SK-N-SH treated with all-trans-retinoic acid at 6 μM for 48 hours (cell line): ENCODE measurements at regions not wholly inside any gene's neighbourhood (a gene's known extent, or its start where the extent isn't known, plus 50 kb on each side); places are given as distances from the start of the nearest gene placed in this dataset.
A peak's percentile ranks its signal among the peaks of the same experiment; 100 is the strongest.

ENCODE experiments used
- ATAC-seq: fragments of 200-7000 bp; cut with Tn5 transposase; 3 replicates; pipeline ENCODE4 v1.9.1; 2020; ENCODE audit warnings: mild to moderate bottlenecking, moderate library complexity
- ARNTL ChIP-seq: fragments of 450-650 bp; formaldehyde crosslinking; IDR thresholded peaks from 2 replicates; pipeline ENCODE4 v1.5.0; 2020; ENCODE audit warnings: low read depth, mild to moderate bottlenecking, moderate library complexity, borderline replicate concordance
- CSDC2 ChIP-seq: fragments of 250-450 bp; sonication (Bioruptor Pico); IDR thresholded peaks from 2 replicates; pipeline ENCODE4 v1.5.0; 2020; ENCODE audit warnings: mild to moderate bottlenecking, moderate library complexity
- ISL1 ChIP-seq: fragments of 250-450 bp; sonication (Bioruptor Pico); IDR thresholded peaks from 2 replicates; pipeline ENCODE4 v2.1.2; 2022; ENCODE audit warnings: mild to moderate bottlenecking, moderate library complexity
- OSR1 ChIP-seq: fragments of 250-450 bp; sonication (Bioruptor Pico); IDR thresholded peaks from 2 replicates; pipeline ENCODE4 v1.8.0; 2022; ENCODE audit warnings: moderate library complexity, mild to moderate bottlenecking, inconsistent platforms
- PPARA ChIP-seq: fragments of 250-450 bp; sonication (Bioruptor Pico); IDR thresholded peaks from 2 replicates; pipeline ENCODE4 v1.5.0; 2020; ENCODE audit warnings: mild to moderate bottlenecking, borderline replicate concordance
- RARB ChIP-seq: fragments of 250-450 bp; sonication (Bioruptor Pico); IDR thresholded peaks from 2 replicates; pipeline ENCODE4 v1.8.0; 2021; ENCODE audit warnings: mild to moderate bottlenecking, moderate library complexity
- TCF4 ChIP-seq: fragments of 250-450 bp; sonication (Bioruptor Pico); IDR thresholded peaks from 2 replicates; pipeline ENCODE4 v1.8.0; 2021; ENCODE audit warnings: mild to moderate bottlenecking, moderate library complexity, borderline replicate concordance
- TOX ChIP-seq: fragments of 250-450 bp; sonication (Bioruptor Pico); IDR thresholded peaks from 2 replicates; pipeline ENCODE4 v1.8.0; 2021; ENCODE audit warnings: mild to moderate bottlenecking, moderate library complexity, borderline replicate concordance
- ZC3H10 ChIP-seq: fragments of 250-450 bp; sonication (Bioruptor Pico); IDR thresholded peaks from 2 replicates; pipeline ENCODE4 v1.5.1; 2021; ENCODE audit warnings: mild to moderate bottlenecking, moderate library complexity
- ZFP3 ChIP-seq: fragments of 250-450 bp; sonication (Bioruptor Pico); IDR thresholded peaks from 2 replicates; pipeline ENCODE4 v1.5.0; 2020; ENCODE audit warnings: mild to moderate bottlenecking, moderate library complexity
- ZFP30 ChIP-seq: fragments of 450-650 bp; formaldehyde crosslinking; IDR thresholded peaks from 2 replicates; pipeline ENCODE4 v1.5.0; 2022; ENCODE audit warnings: mild to moderate bottlenecking, moderate library complexity
- ZNF565 ChIP-seq: fragments of 450-650 bp; formaldehyde crosslinking; conservative IDR thresholded peaks from 2 replicates; pipeline ENCODE4 v1.5.0; 2020; ENCODE audit warnings: low read depth, mild to moderate bottlenecking, moderate library complexity
- ZNF70 ChIP-seq: fragments of 450-650 bp; formaldehyde crosslinking; IDR thresholded peaks from 2 replicates; pipeline ENCODE4 v1.5.0; 2020; ENCODE audit warnings: mild to moderate bottlenecking, moderate library complexity
- ZNF8 ChIP-seq: fragments of 450-650 bp; formaldehyde crosslinking; IDR thresholded peaks from 2 replicates; pipeline ENCODE4 v1.5.0; 2020; ENCODE audit warnings: mild to moderate bottlenecking, moderate library complexity
- TF ChIP-seq, protein P1 (sequence below): fragments of 250-450 bp; sonication (Bioruptor Pico); IDR thresholded peaks from 2 replicates; pipeline ENCODE4 v1.5.0; 2020; ENCODE audit warnings: mild to moderate bottlenecking, moderate library complexity
- TF ChIP-seq, protein P2 (sequence below): fragments of 250-450 bp; sonication (Bioruptor Pico); IDR thresholded peaks from 2 replicates; pipeline ENCODE4 v1.8.0; 2020; ENCODE audit warnings: mild to moderate bottlenecking, moderate library complexity, borderline replicate concordance
- TF ChIP-seq, protein P3 (sequence below): fragments of 250-450 bp; sonication (Bioruptor Pico); IDR thresholded peaks from 2 replicates; pipeline ENCODE4 v1.5.1; 2021; ENCODE audit warnings: mild to moderate bottlenecking, moderate library complexity
- TF ChIP-seq, protein P4 (sequence below): fragments of 250-450 bp; sonication (Bioruptor Pico); IDR thresholded peaks from 2 replicates; pipeline ENCODE4 v1.8.0; 2021; ENCODE audit warnings: low read depth, mild to moderate bottlenecking, moderate library complexity, borderline replicate concordance
- TF ChIP-seq, protein P5 (sequence below): fragments of 250-450 bp; sonication (Bioruptor Pico); IDR thresholded peaks from 2 replicates; pipeline ENCODE4 v1.5.1; 2020; ENCODE audit warnings: low read depth, mild to moderate bottlenecking, moderate library complexity

DNA sequence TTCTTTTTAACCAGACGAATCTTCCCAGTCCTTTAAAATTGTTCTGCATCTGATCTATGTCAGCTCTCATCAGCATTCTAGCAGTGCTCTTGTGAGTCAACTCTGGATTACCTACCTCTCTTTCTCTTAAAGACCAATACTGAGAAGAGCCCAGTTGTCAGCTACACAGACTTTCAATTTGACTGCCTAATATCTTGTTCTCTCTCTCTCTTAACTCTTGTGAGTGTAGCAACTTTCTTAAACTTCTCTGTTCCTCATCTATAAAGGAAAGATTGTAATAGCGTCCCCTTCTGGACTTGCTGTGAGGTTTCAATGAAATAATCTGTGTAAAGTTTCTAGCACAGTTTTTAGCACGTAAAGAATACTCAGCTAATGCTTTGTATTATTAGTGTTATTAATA lies 499.3 kb upstream of the ADAMTS5 start:
- TF ChIP-seq ZNF8, result no peak
- TF ChIP-seq OSR1 (CRISPR knock-in tag), result no peak
- TF ChIP-seq, protein P1, sequence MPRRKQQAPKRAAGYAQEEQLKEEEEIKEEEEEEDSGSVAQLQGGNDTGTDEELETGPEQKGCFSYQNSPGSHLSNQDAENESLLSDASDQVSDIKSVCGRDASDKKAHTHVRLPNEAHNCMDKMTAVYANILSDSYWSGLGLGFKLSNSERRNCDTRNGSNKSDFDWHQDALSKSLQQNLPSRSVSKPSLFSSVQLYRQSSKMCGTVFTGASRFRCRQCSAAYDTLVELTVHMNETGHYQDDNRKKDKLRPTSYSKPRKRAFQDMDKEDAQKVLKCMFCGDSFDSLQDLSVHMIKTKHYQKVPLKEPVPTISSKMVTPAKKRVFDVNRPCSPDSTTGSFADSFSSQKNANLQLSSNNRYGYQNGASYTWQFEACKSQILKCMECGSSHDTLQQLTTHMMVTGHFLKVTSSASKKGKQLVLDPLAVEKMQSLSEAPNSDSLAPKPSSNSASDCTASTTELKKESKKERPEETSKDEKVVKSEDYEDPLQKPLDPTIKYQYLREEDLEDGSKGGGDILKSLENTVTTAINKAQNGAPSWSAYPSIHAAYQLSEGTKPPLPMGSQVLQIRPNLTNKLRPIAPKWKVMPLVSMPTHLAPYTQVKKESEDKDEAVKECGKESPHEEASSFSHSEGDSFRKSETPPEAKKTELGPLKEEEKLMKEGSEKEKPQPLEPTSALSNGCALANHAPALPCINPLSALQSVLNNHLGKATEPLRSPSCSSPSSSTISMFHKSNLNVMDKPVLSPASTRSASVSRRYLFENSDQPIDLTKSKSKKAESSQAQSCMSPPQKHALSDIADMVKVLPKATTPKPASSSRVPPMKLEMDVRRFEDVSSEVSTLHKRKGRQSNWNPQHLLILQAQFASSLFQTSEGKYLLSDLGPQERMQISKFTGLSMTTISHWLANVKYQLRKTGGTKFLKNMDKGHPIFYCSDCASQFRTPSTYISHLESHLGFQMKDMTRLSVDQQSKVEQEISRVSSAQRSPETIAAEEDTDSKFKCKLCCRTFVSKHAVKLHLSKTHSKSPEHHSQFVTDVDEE (CRISPR knock-in tag), result no peak
- TF ChIP-seq TOX, result no peak
- no peak for TF ChIP-seq RARB (CRISPR knock-in tag)
- TF ChIP-seq CSDC2 (CRISPR knock-in tag), result no peak
- TF ChIP-seq, protein P2, sequence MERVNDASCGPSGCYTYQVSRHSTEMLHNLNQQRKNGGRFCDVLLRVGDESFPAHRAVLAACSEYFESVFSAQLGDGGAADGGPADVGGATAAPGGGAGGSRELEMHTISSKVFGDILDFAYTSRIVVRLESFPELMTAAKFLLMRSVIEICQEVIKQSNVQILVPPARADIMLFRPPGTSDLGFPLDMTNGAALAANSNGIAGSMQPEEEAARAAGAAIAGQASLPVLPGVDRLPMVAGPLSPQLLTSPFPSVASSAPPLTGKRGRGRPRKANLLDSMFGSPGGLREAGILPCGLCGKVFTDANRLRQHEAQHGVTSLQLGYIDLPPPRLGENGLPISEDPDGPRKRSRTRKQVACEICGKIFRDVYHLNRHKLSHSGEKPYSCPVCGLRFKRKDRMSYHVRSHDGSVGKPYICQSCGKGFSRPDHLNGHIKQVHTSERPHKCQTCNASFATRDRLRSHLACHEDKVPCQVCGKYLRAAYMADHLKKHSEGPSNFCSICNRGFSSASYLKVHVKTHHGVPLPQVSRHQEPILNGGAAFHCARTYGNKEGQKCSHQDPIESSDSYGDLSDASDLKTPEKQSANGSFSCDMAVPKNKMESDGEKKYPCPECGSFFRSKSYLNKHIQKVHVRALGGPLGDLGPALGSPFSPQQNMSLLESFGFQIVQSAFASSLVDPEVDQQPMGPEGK (CRISPR knock-in tag), result no peak
- TF ChIP-seq PPARA (CRISPR knock-in tag), result no peak
- no peak for TF ChIP-seq ZNF70 (CRISPR knock-in tag)
- TF ChIP-seq TCF4 (CRISPR knock-in tag), result no peak
- TF ChIP-seq, protein P3, sequence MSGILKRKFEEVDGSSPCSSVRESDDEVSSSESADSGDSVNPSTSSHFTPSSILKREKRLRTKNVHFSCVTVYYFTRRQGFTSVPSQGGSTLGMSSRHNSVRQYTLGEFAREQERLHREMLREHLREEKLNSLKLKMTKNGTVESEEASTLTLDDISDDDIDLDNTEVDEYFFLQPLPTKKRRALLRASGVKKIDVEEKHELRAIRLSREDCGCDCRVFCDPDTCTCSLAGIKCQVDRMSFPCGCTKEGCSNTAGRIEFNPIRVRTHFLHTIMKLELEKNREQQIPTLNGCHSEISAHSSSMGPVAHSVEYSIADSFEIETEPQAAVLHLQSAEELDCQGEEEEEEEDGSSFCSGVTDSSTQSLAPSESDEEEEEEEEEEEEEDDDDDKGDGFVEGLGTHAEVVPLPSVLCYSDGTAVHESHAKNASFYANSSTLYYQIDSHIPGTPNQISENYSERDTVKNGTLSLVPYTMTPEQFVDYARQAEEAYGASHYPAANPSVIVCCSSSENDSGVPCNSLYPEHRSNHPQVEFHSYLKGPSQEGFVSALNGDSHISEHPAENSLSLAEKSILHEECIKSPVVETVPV, result no peak
- ATAC-seq, result no peak

DNA sequence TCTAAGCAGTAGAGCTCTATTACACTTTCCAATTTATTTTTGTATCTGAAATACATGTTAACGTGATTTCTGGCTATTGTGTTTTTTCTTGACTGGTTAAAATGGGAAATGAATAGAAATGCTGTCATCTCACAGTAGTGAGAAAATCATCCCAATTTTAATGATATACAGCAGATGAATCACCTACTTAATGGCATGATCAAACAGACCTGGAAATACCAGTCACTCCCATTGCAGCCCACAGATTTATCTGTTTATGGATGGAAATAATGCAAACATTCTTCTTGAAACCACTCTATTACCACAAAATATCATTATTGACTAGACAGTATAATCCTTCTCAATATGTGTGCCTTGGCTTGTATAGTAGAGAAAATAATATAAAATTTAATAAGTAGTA lies 497.8 kb upstream of the ADAMTS5 start:
- TF ChIP-seq, protein P4, sequence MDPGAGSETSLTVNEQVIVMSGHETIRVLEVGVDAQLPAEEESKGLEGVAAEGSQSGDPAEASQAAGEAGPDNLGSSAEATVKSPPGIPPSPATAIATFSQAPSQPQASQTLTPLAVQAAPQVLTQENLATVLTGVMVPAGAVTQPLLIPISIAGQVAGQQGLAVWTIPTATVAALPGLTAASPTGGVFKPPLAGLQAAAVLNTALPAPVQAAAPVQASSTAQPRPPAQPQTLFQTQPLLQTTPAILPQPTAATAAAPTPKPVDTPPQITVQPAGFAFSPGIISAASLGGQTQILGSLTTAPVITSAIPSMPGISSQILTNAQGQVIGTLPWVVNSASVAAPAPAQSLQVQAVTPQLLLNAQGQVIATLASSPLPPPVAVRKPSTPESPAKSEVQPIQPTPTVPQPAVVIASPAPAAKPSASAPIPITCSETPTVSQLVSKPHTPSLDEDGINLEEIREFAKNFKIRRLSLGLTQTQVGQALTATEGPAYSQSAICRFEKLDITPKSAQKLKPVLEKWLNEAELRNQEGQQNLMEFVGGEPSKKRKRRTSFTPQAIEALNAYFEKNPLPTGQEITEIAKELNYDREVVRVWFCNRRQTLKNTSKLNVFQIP, result peak; percentile 67; the same call in 1 of the 2 replicates
- TF ChIP-seq ARNTL, result no peak
- TF ChIP-seq ZFP30, result no peak
- TF ChIP-seq ZC3H10, result peak; percentile 63
- TF ChIP-seq ZNF70 (CRISPR knock-in tag), result no peak
- TF ChIP-seq, protein P5, sequence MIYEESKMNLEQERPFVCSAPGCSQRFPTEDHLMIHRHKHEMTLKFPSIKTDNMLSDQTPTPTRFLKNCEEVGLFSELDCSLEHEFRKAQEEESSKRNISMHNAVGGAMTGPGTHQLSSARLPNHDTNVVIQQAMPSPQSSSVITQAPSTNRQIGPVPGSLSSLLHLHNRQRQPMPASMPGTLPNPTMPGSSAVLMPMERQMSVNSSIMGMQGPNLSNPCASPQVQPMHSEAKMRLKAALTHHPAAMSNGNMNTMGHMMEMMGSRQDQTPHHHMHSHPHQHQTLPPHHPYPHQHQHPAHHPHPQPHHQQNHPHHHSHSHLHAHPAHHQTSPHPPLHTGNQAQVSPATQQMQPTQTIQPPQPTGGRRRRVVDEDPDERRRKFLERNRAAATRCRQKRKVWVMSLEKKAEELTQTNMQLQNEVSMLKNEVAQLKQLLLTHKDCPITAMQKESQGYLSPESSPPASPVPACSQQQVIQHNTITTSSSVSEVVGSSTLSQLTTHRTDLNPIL (CRISPR knock-in tag), result no peak
- TF ChIP-seq ISL1, result peak; percentile 69
- no peak for TF ChIP-seq ZNF565 (CRISPR knock-in tag)
- TF ChIP-seq ZFP3 (CRISPR knock-in tag), result no peak
- no peak for TF ChIP-seq RARB (CRISPR knock-in tag)
- TF ChIP-seq, protein P3, result no peak
- no peak for TF ChIP-seq TCF4 (CRISPR knock-in tag)
- no peak for TF ChIP-seq ZNF8
- ATAC-seq, result no peak

DNA sequence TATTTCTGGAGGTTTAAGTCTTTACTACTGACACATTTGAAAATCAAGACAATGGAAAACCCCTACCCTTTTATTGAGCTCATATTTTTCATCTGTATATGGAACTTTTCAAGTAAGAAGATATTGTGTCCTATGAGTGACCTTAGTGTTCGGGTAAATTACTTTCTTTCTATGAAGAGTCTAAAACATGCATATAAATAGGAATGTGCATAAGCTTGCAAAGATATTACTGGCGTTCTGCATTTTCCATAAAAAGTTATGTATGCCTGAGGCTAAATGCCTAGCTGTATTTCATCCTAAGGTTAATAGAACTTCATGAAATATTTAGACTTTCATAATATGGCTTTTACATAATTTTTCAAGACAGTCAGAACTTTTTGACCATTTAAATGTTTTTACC lies 495.8 kb upstream of the ADAMTS5 start:
- ATAC-seq, result no peak
- TF ChIP-seq TCF4 (CRISPR knock-in tag), result no peak
- TF ChIP-seq, all 23 proteins: peak for 0
